Right renal cortex interstitium (tissue), 3 donors: ENCODE measurements at regions not wholly inside any gene's neighbourhood (a gene's known extent, or its start where the extent isn't known, plus 50 kb on each side); places are given as distances from the start of the nearest gene placed in this dataset.
"Not testable (repeated sequence)": the region's sequence is repeated elsewhere in the genome, so short reads cannot be mapped to it uniquely, and the experiment has no call there.

Experiments
- DNase-seq, 3 donors: peaks; one replicate each; pipeline ENCODE4 v3.0.0-alpha.2; 2013; ENCODE audit warnings: low read depth in 3 of 3, low spot score in 2 of 3

DNA sequence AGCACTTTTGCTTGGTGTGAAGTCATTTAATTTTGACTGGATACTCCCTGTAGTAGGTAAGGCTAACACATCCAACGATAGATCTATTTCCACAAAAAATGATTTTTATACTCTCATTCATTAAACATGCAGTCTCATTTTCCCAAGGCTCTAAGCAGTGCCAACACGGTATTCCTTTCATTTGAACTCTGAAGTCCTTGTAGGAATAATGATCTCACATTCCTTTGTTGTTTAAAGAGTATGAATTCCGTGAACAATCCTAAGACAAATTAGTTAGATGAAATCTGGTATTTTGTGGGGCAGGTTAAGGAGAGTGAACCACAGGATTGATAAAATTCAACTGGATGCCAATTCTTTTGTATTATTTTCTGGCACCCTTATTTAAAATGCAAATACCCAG lies 66.6 kb downstream of the LACC1 start:
- DNase-seq, result no peak

DNA sequence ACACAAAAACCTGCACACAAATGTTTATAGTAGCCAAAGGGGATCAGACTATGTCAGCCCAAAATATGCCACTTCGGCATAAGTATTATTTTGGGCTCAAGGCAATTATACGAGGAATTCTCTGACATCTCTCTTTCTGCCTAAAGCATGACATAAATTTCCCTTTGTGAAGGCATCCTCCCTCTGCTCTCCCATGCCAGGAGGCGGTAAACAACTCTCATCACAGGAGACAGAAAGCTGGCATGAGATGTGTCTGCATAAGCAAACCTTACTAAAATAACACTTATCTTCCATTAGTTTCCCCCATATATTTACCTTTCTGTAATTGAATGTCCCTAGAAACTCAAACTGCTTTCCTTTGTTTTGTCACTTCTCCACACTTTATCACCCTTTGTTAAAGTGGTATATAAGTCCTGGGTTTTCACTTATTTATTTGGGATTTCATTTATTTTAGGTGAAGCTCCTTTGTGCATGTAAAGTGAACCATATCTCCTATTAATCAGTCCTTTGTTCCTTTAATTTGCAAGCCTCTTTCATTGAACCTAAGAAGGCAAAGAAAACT lies 68.3 kb downstream of the LACC1 start:
- DNase-seq, result no peak

DNA sequence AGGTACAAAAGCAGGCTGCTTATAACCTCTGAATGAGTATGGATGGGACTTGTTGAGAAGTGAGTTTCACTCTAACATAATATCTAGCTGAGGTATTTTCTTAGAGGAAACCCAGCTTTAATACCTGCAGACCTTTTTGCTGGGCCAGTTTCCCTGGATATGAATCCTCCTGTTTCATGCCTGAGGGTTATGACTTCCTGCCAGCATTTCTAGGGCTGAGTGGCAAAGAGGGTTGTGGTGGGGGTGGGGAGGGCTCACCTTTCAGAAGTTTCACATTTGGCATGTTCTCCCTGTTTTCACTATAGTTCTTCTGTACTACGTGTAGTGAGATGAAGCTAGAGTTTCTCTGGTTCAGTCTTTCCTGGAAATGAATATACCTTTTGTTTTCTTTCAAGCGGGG lies 73.7 kb downstream of the LACC1 start:
- DNase-seq, result no peak

DNA sequence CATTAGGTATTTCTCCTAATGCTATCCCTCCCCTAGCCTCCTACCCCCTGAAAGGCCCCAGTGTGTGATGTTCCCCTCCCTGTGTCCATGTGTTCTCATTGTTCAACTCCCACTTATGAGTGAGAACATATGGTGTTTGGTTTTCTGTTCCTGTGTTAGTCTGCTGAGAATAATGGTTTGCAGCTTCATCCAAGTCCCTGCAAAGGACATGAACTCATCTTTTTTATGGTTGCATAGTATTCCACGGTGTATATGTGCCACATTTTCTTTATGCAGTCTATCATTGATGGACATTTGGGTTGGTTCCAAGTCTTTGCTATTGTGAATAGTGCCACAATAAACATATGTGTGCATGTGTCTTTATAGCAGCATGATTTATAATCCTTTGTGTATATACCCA lies 77.3 kb downstream of the LACC1 start:
- not testable (repeated sequence) for DNase-seq

DNA sequence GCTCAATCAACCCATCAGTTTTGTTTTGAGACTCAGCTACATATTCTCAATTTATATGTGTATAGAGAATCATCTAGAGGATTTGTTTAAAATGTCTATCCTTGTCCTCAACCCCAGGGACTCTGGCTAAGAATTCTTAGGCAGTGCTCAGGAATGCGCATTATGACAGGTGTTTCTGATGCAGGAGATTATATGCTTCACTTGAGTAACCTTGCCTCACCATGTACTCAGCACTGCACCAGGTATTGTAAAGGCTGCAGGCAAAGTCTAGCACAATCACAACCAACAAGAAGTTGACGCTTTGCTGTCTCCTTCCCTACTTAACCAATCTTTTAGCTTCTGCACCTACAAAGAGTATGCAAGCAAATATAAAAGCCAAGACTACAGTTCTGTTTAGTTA lies 79.6 kb downstream of the LACC1 start:
- no peak for DNase-seq

DNA sequence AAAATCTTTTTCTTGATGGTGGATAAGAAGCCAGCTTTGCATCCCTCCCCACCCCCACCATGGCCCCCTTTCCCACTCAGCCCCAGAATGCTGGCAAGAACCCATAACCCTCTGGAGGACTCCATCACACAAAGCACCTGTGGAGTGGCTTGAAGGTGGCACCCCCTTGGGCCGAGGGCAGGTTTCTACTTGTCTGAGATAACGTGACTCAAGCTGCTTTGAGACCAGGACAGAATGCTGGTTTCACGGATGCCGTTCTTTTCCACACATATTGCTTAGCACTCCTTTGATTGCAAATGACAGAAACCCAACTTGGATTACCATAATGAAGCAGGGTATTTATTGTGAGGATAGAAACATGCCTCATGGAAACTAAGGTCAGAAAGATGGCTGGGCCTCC lies 82.2 kb downstream of the LACC1 start:
- DNase-seq, result no peak

DNA sequence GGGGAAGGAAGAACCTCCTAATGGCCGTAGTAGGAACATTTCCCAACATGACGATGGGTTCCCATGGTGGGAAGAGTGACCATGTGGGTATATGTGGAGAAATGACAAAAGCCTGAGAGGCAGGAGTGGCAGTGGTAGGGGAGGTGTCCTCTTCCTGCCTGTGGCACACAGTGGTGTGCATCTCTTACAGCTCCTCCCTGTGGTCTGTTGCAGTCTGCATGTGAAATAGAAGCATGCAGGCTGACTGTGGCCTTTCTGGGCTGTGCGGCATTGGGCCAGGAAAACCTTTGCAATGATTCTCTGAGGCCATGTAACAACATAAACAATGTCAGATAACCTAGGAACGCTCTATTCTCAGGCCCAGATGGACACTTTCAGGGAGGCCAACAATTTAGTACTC lies 84.0 kb downstream of the LACC1 start:
- no peak for DNase-seq

DNA sequence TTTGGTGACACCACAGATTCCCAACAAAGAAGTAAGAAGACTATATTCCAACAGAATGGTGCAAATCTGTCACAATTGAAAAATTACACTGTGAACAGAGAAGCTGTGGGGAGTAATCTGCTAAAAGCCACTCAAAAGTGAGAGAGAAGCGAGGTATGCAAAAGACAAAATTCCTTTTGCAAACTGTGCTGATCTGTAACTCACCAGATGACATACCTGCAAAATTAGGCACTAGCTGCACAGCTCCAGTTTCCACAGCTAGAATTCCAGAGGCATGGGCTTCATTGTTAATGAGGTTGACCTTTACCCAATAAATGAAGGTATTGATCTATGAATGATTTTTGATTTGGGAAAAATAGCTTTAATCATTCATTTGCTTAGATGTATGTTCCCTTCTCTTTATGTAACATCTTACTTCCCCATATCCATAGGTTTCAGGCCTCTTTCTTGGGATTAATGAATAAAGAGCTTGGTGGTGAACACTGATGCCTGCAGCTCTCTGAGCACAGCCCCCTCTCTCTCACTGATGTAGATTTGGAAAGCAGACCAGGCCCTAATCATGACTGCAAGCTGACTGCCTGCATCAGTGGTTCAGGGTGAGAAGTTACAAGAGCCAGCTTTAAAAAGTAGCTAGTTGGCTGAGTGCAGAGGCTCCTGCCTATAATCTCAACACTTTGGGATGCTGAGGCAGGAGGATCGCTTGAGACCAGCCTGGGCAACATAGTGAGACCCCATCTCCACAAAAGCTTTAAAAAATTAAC lies 85.2 kb downstream of the LACC1 start:
- no peak for DNase-seq

DNA sequence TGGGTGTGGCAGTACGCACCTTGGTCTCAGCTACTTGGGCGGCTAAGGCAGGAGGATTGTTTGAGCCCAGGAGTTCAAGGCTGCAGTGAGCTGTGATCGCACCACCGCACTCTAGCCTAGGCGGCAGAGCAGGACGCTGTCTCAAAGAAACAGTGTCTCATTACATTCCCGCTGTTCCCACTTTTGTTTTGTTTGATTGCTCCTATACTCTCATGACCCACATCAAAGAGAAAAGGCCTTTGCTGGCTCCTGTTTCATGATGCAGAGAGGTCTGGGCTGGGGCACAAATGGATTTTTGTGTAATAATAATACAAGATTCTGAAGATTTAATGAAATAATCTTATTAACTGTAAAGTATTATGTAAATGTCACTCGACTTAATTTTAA lies 85.7 kb downstream of the LACC1 start:
- no peak for DNase-seq

DNA sequence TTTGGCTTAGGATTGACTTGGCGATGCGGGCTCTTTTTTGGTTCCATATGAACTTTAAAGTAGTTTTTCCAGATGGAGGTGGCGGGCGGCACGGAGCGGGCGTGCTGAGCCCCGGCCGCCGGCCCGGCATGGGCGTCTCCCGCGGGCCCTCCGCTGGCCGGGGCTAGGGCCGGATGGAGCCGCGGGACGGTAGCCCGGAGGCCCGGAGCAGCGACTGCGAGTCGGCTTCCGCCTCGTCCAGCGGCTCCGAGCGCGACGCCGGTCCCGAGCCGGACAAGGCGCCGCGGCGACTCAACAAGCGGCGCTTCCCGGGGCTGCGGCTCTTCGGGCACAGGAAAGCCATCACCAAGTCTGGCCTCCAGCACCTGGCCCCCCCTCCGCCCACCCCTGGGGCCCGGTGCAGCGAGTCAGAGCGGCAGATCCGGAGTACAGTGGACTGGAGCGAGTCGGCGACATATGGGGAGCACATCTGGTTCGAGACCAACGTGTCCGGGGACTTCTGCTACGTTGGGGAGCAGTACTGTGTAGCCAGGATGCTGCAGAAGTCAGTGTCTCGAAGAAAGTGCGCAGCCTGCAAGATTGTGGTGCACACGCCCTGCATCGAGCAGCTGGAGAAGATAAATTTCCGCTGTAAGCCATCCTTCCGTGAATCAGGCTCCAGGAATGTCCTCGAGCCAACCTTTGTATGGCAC lies 88.7 kb downstream of the LACC1 start:
- not testable (repeated sequence) for DNase-seq

DNA sequence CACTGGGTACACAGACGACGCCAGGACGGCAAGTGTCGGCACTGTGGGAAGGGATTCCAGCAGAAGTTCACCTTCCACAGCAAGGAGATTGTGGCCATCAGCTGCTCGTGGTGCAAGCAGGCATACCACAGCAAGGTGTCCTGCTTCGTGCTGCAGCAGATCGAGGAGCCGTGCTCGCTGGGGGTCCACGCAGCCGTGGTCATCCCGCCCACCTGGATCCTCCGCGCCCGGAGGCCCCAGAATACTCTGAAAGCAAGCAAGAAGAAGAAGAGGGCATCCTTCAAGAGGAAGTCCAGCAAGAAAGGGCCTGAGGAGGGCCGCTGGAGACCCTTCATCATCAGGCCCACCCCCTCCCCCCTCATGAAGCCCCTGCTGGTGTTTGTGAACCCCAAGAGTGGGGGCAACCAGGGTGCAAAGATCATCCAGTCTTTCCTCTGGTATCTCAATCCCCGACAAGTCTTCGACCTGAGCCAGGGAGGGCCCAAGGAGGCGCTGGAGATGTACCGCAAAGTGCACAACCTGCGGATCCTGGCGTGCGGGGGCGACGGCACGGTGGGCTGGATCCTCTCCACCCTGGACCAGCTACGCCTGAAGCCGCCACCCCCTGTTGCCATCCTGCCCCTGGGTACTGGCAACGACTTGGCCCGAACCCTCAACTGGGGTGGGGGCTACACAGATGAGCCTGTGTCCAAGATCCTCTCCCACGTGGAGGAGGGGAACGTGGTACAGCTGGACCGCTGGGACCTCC lies 89.4 kb downstream of the LACC1 start:
- DNase-seq, result not testable (repeated sequence)

DNA sequence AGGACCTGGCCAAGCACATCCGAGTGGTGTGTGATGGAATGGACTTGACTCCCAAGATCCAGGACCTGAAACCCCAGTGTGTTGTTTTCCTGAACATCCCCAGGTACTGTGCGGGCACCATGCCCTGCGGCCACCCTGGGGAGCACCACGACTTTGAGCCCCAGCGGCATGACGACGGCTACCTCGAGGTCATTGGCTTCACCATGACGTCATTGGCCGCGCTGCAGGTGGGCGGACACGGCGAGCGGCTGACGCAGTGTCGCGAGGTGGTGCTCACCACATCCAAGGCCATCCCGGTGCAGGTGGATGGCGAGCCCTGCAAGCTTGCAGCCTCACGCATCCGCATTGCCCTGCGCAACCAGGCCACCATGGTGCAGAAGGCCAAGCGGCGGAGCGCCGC lies 90.2 kb downstream of the LACC1 start:
- DNase-seq, result not testable (repeated sequence)

DNA sequence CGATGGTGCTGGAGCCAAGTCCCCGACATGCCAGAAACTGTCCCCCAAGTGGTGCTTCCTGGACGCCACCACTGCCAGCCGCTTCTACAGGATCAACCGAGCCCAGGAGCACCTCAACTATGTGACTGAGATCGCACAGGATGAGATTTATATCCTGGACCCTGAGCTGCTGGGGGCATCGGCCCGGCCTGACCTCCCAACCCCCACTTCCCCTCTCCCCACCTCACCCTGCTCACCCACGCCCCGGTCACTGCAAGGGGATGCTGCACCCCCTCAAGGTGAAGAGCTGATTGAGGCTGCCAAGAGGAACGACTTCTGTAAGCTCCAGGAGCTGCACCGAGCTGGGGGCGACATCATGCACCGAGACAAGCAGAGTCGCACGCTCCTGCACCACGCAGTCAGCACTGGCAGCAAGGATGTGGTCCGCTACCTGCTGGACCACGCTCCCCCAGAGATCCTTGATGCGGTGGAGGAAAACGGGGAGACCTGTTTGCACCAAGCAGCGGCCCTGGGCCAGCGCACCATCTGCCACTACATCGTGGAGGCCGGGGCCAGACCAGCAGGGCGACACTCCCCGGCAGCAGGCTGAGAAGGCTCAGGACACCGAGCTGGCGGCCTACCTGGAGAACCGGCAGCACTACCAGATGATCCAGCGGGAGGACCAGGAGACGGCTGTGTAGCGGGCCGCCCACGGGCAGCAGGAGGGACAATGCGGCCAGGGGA lies 91.0 kb downstream of the LACC1 start:
- not testable (repeated sequence) for DNase-seq

DNA sequence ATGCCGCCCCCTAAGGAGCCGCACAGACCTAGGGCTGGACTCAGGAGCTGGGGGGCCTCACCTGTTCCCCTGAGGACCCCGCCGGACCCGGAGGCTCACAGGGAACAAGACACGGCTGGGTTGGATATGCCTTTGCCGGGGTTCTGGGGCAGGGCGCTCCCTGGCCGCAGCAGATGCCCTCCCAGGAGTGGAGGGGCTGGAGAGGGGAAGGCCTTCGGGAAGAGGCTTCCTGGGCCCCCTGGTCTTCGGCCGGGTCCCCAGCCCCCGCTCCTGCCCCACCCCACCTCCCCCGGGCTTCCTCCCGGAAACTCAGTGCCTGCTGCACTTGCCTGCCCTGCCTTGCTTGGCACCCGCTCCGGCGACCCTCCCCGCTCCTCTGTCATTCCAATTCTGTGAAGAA lies 91.6 kb downstream of the LACC1 start:
- not testable (repeated sequence) for DNase-seq

DNA sequence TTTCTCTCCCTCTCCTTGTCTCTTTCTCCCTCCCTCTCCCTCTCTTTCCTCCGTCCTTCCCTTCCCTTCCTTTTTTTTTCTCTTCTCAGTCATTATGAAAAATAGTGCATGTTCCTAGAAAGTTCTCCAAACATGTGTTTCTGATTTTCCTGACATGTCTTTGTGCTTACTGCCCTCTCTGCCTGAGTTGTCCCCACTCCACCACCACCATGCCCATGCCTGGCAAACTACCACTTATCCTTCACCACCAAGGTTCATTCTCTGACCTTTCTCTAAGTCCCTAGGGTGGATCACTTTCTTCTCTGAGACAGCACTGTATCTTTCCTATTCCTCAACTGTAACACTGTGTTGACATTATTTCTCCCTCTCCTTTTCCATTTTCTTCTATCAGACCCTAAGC lies 98.2 kb downstream of the LACC1 start:
- no peak for DNase-seq

DNA sequence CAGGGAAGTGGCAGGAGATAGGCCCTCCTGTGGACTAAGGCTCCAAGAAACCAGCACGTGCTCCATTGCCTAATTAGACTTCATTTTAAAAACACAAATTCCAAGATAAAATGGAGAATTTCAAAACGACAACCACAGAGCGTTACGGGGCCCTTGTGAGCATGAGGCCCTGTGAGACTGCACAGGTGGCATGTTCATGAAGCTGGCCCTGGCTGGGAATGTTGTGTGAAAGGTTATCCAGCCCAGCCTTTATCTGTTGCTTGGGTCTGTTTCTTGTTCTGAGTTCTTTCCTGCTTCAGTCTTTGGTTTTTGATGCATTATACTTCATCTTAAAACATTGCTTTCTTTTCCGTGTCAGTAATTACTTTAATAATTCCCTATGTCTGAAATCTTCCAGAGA lies 99.0 kb downstream of the LACC1 start:
- no peak for DNase-seq

DNA sequence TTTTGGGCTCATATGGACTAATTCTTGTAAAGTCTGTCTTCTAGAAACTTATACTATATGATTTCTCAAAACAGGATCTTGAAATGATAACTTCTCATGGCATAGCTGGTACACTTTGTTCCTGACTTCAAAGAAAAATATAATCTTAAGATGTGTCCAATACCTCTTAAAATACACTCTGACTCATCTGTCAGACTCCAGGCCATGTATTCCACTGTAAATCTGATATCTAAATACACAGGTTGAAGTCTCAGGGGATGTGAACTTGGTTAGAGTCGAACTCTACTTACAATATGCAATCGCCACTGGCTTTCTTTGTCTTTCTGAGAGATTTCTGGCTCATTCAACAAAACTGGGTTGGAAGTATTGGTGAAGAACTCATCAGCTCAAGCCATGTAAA lies 99.8 kb downstream of the LACC1 start:
- DNase-seq, result no peak

DNA sequence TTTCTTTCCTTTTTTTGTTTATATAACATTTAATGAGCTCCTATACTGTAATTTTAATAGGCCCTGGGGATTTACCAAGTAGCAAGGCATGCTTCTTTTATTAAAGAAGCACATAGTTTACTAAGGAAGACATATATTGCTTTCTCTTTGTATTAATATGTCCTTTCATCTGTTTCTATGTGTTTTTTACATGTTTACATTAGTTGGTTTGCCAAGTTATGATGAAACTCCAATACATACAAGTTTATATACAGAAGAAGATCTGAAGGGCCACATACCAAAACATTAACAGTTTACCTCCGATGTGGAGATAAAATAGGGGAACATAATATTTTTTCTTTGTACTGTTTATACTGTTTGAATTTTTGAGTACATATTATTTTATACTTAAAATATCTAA lies 100.9 kb downstream of the LACC1 start:
- DNase-seq, result no peak

DNA sequence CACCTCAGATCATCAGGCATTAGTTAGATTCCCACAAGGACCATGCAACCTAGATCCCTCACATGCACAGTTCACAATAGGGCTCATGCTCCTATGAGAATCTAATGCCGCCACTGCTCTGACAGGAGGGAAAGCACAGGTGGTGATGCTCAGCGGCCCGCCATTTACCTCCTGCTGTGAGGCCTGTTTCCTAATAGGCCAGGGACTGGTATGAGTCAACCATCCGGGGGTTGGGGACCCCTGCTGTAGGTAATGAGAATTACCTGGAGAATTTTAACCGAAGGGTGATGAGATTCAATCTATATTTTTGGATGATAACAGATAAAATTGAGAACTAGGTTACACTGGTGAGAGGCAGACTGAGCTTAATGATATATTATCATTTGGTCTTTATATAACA lies 101.4 kb downstream of the LACC1 start:
- no peak for DNase-seq

DNA sequence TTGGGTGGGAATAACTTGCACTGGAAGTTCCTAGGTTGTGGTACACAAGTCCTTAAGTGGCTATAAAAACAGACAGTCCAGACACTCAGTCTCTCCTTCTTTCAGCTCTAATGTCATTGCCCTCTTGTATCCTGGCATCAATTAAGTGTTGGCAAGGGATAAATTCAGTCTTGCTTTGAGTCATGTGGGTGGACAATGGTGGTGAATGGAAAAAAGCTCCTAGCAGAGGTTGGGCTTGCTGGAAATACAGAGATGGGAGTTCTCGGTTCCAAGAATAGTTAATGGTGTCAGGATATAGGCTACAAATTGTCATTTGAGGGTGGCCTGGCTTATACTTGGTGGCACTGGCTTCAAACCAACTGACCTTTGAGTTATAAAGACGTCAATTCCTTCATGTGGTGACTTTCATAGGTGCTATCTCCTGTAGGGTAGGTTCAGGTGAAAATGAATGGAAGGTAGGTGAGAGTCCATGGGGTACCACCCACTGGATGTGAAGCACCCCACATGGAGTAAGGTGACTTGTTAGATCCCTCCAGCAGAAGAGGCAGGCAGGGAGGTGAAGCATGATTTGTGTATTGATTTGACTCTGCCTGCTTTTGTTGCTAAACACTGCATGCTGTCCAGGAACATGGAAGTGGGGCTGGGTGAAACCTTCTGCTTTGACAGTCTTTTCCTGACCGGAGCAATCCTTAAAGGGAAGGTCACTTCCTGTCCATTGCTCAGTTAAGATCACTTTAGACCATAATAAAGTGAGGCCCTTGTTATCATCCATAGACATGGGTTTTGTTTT lies 102.0 kb downstream of the LACC1 start:
- no peak for DNase-seq
